H1 (cell line): ENCODE measurements at regions not wholly inside any gene's neighbourhood (a gene's known extent, or its start where the extent isn't known, plus 50 kb on each side); places are given as distances from the start of the nearest gene placed in this dataset.

Experiments used
- CTCF ChIA-PET: fragments of 300-600 bp; sonication (Branson Sonifier 250); formaldehyde crosslinking; loops from one replicate; lab custom pipeline; 2021; ENCODE audit not compliant: partially characterized antibody; lab: Charles Lee
- POLR2A ChIA-PET: fragments of 300-600 bp; sonication (Branson Sonifier 250); formaldehyde crosslinking; loops from one replicate; lab custom pipeline; 2021; ENCODE audit warnings: inconsistent platforms; ENCODE audit not compliant: partially characterized antibody; lab: Charles Lee
- DNase-seq, 2 experiments: peaks; one replicate each; pipeline versions ENCODE4 v3.0.0 to v3.0.0-alpha.2; 2010 to 2022; ENCODE audit warnings: low spot score in 2 of 2, low read depth in 1 of 2, mixed read lengths in 1 of 2
- FAIRE-seq: peaks from 2 replicates; lab custom pipeline; 2011; peaks lifted over from hg19 to GRCh38; lab: Jason Lieb, UNC
- H2AFZ ChIP-seq: 2 replicates; pipeline ENCODE4 v1.8.1; 2012; ENCODE audit warnings: low read length, inconsistent platforms
- H2AK5ac ChIP-seq: 2 replicates; pipeline ENCODE4 v1.6.1; 2013; ENCODE audit warnings: low read depth, low read length
- H2BK120ac ChIP-seq: replicated peaks from 2 replicates; pipeline ENCODE3; 2013; ENCODE audit warnings: low read depth, low read length, inconsistent platforms
- H2BK12ac ChIP-seq: 2 replicates; pipeline ENCODE4 v1.6.1; 2013; ENCODE audit warnings: low read depth, low read length
- H2BK15ac ChIP-seq: 2 replicates; pipeline ENCODE4 v1.6.1; 2013; ENCODE audit warnings: low read length
- H2BK20ac ChIP-seq: 2 replicates; pipeline ENCODE4 v1.6.1; 2013; ENCODE audit warnings: low read length
- H2BK5ac ChIP-seq: 2 replicates; pipeline ENCODE4 v1.6.1; 2013; ENCODE audit warnings: low read depth, low read length
- H3K14ac ChIP-seq: 2 replicates; pipeline ENCODE4 v1.6.1; 2013; ENCODE audit warnings: inconsistent platforms; ENCODE audit not compliant: insufficient read length
- H3K18ac ChIP-seq: 2 replicates; pipeline ENCODE4 v1.6.1; 2013; ENCODE audit warnings: low read length; ENCODE audit errors: extremely low read depth
- H3K23ac ChIP-seq: 2 replicates; pipeline ENCODE4 v1.6.1; 2013; ENCODE audit warnings: inconsistent platforms; ENCODE audit not compliant: insufficient read length
- H3K23me2 ChIP-seq: 2 replicates; pipeline ENCODE4 v1.6.1; 2013; ENCODE audit warnings: low read depth, low read length
- H3K27ac ChIP-seq: 2 replicates; pipeline ENCODE4 v1.6.1; 2011; ENCODE audit warnings: low read depth, low read length, inconsistent platforms
- H3K27me3 ChIP-seq, 4 experiments: replicated peaks in 1 of 4; 1 replicate in 1 of 4; 2 replicates in 3 of 4; pipeline versions ENCODE4 v1.6.1 to v1.8.1; 2011 to 2013; ENCODE audit warnings: low read length in 3 of 4, mild to moderate bottlenecking in 3 of 4, inconsistent platforms in 2 of 4, mixed read lengths in 2 of 4, moderate library complexity in 1 of 4; ENCODE audit not compliant: control insufficient read depth in 3 of 4, insufficient read depth in 3 of 4; ENCODE audit errors: extremely low read depth in 1 of 4
- H3K36me3 ChIP-seq, 4 experiments: 2 replicates each; pipeline versions ENCODE4 v1.6.1 to v1.8.1; 2011 to 2013; ENCODE audit warnings: mild to moderate bottlenecking in 4 of 4, low read length in 3 of 4, moderate library complexity in 2 of 4, control low read depth in 1 of 4, inconsistent platforms in 1 of 4; ENCODE audit not compliant: insufficient read depth in 4 of 4, control insufficient read depth in 2 of 4
- H3K4ac ChIP-seq: replicated peaks from 2 replicates; pipeline ENCODE3; 2013; ENCODE audit warnings: low read length, low read depth, mixed read lengths, inconsistent platforms; ENCODE audit not compliant: insufficient read length
- H3K4me1 ChIP-seq, 4 experiments: replicated peaks in 1 of 4; 1 replicate in 1 of 4; 2 replicates in 3 of 4; pipeline versions ENCODE4 v1.6.1 to v1.8.1; 2011 to 2013; ENCODE audit warnings: low read length in 3 of 4, inconsistent platforms in 2 of 4, mixed read lengths in 1 of 4; ENCODE audit not compliant: insufficient read depth in 4 of 4, control insufficient read depth in 3 of 4
- H3K4me2 ChIP-seq, 2 experiments: 2 replicates each; pipeline versions ENCODE4 v1.6.1 to v1.8.1; 2011 to 2013; ENCODE audit warnings: low read depth in 2 of 2, low read length in 2 of 2, control low read depth in 1 of 2, inconsistent platforms in 1 of 2, mild to moderate bottlenecking in 1 of 2; ENCODE audit not compliant: insufficient read depth in 1 of 2
- H3K4me3 ChIP-seq, 4 experiments: fragments of 200-600, 300-600 bp in 1 of 4; sonication (generic), shearing (Covaris generic), sonication (Bioruptor Twin) in 1 of 4; 2 replicates each; pipeline versions ENCODE4 v1.5.1 to v1.8.1; 2011 to 2016; ENCODE audit warnings: low read length in 4 of 4, low read depth in 3 of 4, control low read depth in 2 of 4, inconsistent platforms in 2 of 4, mild to moderate bottlenecking in 2 of 4, mixed read lengths in 1 of 4, moderate library complexity in 1 of 4; ENCODE audit not compliant: insufficient read depth in 2 of 4; ENCODE audit errors: extremely low read depth in 1 of 4
- H3K56ac ChIP-seq: replicated peaks from 2 replicates; pipeline ENCODE3; 2013; ENCODE audit warnings: low read depth, mild to moderate bottlenecking, mixed read lengths, low read length, inconsistent platforms; ENCODE audit not compliant: insufficient read length
- H3K79me1 ChIP-seq: 2 replicates; pipeline ENCODE4 v1.6.1; 2013; ENCODE audit warnings: low read depth, low read length, control low read depth
- H3K79me2 ChIP-seq, 2 experiments: 2 replicates each; pipeline versions ENCODE4 v1.6.1 to v1.8.1; 2012 to 2013; ENCODE audit warnings: low read length in 2 of 2, mild to moderate bottlenecking in 2 of 2, inconsistent platforms in 1 of 2; ENCODE audit not compliant: insufficient read depth in 2 of 2, control insufficient read depth in 1 of 2
- H3K9ac ChIP-seq, 4 experiments: replicated peaks in 1 of 4; 1 replicate in 1 of 4; 2 replicates in 3 of 4; pipeline versions ENCODE4 v1.6.1 to v1.8.1; 2011 to 2013; ENCODE audit warnings: low read depth in 3 of 4, low read length in 3 of 4, control low read depth in 2 of 4, mild to moderate bottlenecking in 2 of 4, moderate library complexity in 2 of 4, inconsistent platforms in 1 of 4; ENCODE audit errors: extremely low read depth in 1 of 4
- H3K9me3 ChIP-seq, 2 experiments: 2 replicates each; pipeline versions ENCODE4 v1.6.1 to v1.8.1; 2012 to 2013; ENCODE audit warnings: mild to moderate bottlenecking in 2 of 2, moderate library complexity in 2 of 2, control low read depth in 1 of 2, inconsistent platforms in 1 of 2, low read depth in 1 of 2, low read length in 1 of 2, mixed read lengths in 1 of 2; ENCODE audit not compliant: insufficient read depth in 2 of 2
- H4K20me1 ChIP-seq, 2 experiments: replicated peaks in 1 of 2; 2 replicates each; pipeline versions ENCODE3 to v1.8.1; 2011 to 2013; ENCODE audit warnings: inconsistent platforms in 2 of 2, low read length in 2 of 2, mild to moderate bottlenecking in 1 of 2; ENCODE audit not compliant: insufficient read depth in 2 of 2, control insufficient read depth in 1 of 2
- H4K5ac ChIP-seq: 2 replicates; pipeline ENCODE4 v1.6.1; 2013; ENCODE audit warnings: low read length, low read depth, mixed read lengths, inconsistent platforms; ENCODE audit not compliant: insufficient read length
- H4K8ac ChIP-seq: 2 replicates; pipeline ENCODE4 v1.8.0; 2013; ENCODE audit warnings: mild to moderate bottlenecking, moderate library complexity, low read length, inconsistent platforms; ENCODE audit not compliant: insufficient read depth; ENCODE audit errors: extremely low read depth
- H4K91ac ChIP-seq: replicated peaks from 2 replicates; pipeline ENCODE3; 2013; ENCODE audit warnings: low read length, mixed read lengths, inconsistent platforms; ENCODE audit not compliant: insufficient read length
- SIRT6 ChIP-seq: IDR thresholded peaks from one replicate; pipeline ENCODE4 v1.7.1; 2012; ENCODE audit warnings: low read length, inconsistent platforms
- SIX5 ChIP-seq: IDR thresholded peaks from 2 replicates; pipeline ENCODE4 v1.6.1; 2011; ENCODE audit warnings: mild to moderate bottlenecking, low read depth, low read length
- TAF1 ChIP-seq: IDR thresholded peaks from 2 replicates; pipeline ENCODE4 v1.6.1; 2011; ENCODE audit warnings: mild to moderate bottlenecking, low read depth, low read length
- TBP ChIP-seq: IDR thresholded peaks from 2 replicates; pipeline ENCODE4 v1.6.1; 2011; ENCODE audit warnings: low read depth, low read length, improper control_type of control experiment
- WGBS, 2 experiments: shearing (Covaris generic) in 1 of 2; methylation state at CpG; one replicate each; pipeline versions ENCODE4 v1.1.6 to v1.1.7; 2013 to 2015; ENCODE audit warnings: low lambda C conversion rate in 2 of 2, mixed read lengths in 2 of 2, inconsistent platforms in 1 of 2, low coverage in 1 of 2, missing lambda C conversion rate in 1 of 2; ENCODE audit not compliant: insufficient replicate concordance in 2 of 2, insufficient coverage in 1 of 2, insufficient read length in 1 of 2; ENCODE audit errors: extremely low coverage in 1 of 2, missing lambda C conversion rate in 1 of 2; 5-methylcytosine and 5-hydroxymethylcytosine counted together

- DNase-seq (no peak), FAIRE-seq (no peak)
- no peak overlapping the region for H4K5ac ChIP-seq
- no peaks in the 10 kb centered on the region for H3K79me1 ChIP-seq
- H2BK15ac ChIP-seq, result no peak overlapping the region
- H2AK5ac ChIP-seq, result no peak overlapping the region
- no peak overlapping the region for H4K8ac ChIP-seq
- no peak overlapping the region for H2BK20ac ChIP-seq
- 85% methylated on average over 1 of the region's 1 CpG; no CpG with 5 or more reads in 1 of the 2 experiments for WGBS, 2 experiments
- no peak overlapping the region for H2BK120ac ChIP-seq
- H3K4me2 ChIP-seq, result no peak overlapping the region
- TF ChIP-seq TAF1 (no peak), SIX5 (no peak), TBP (no peak), SIRT6 (no peak)
- no peak overlapping the region for H2BK5ac ChIP-seq
- no peak overlapping the region for H3K4me3 ChIP-seq
- no peaks in the 10 kb centered on the region for H3K9me3 ChIP-seq
- H3K4me1 ChIP-seq, result peaks cover 0 to 6% (median 1%) of the 10 kb centered on the region in 4 experiments; a peak in 3 of 7 replicates
- no peaks in the 10 kb centered on the region for H4K20me1 ChIP-seq
- ChIA-PET CTCF (no interaction called here), POLR2A (no interaction called here)
- no peak overlapping the region for H2AFZ ChIP-seq
- H2BK12ac ChIP-seq, result no peak overlapping the region
- no peaks in the 10 kb centered on the region for H3K23me2 ChIP-seq
- H3K56ac ChIP-seq, result no peak overlapping the region
- H3K36me3 ChIP-seq, result no peaks in the 10 kb centered on the region
- H3K27ac ChIP-seq, result no peak overlapping the region
- H3K18ac ChIP-seq, result no peak overlapping the region
- no peaks in the 10 kb centered on the region for H3K27me3 ChIP-seq
- H3K4ac ChIP-seq, result no peak overlapping the region
- no peak overlapping the region for H4K91ac ChIP-seq
- no peak overlapping the region for H3K9ac ChIP-seq
- no peaks in the 10 kb centered on the region for H3K79me2 ChIP-seq
- H3K23ac ChIP-seq, result no peak overlapping the region
- no peak overlapping the region for H3K14ac ChIP-seq
Observed at GRCh38 chr4:165761963-165762362, 111.1 kb upstream of the TLL1 start.
